Gastroesophageal sphincter (tissue), 3 donors: ENCODE measurements at regions not wholly inside any gene's neighbourhood (a gene's known extent, or its start where the extent isn't known, plus 50 kb on each side); places are given as distances from the start of the nearest gene placed in this dataset.

ENCODE experiments used
- CTCF ChIP-seq, 4 experiments: fragments of 200-600 bp in 2 of 4; fragments of 450-650 bp in 2 of 4; sonication (generic) in 1 of 4; IDR thresholded peaks; one replicate each; pipeline ENCODE4 v1.5.1; 2017 to 2019; ENCODE audit warnings: antibody characterized with exemption in 4 of 4, mild to moderate bottlenecking in 2 of 4, moderate library complexity in 2 of 4
- EP300 ChIP-seq: sonication (generic); formaldehyde crosslinking; IDR thresholded peaks from one replicate; pipeline ENCODE4 v1.6.1; 2017; ENCODE audit warnings: antibody characterized with exemption, mild to moderate bottlenecking
- POLR2A ChIP-seq, 2 donors: fragments of 450-650 bp; IDR thresholded peaks; one replicate each; pipeline ENCODE4 v1.6.1; 2017; ENCODE audit warnings: antibody characterized with exemption in 2 of 2, mild to moderate bottlenecking in 2 of 2, moderate library complexity in 1 of 2
- POLR2AphosphoS5 ChIP-seq: sonication (generic); formaldehyde crosslinking; IDR thresholded peaks from one replicate; pipeline ENCODE4 v1.6.1; 2017; ENCODE audit warnings: antibody characterized with exemption

GRCh38 chr16:52629296-52629695 lies 82.4 kb upstream of the TOX3 start:
- TF ChIP-seq CTCF (IDR thresholded peaks at IDR 0.05) (no peak), POLR2A (IDR thresholded peaks at IDR 0.05) (no peak), POLR2AphosphoS5 (no peak), EP300 (no peak)
